ENCODE measurements at regions not wholly inside any gene's neighbourhood (a gene's known extent, or its start where the extent isn't known, plus 50 kb on each side); places are given as distances from the start of the nearest gene placed in this dataset.

GRCh38 chr11:131185915-131186314, 184.5 kb upstream of the NTM start:
- no peak for DNase-seq (ENCODE audit: extremely low read depth, low read depth)

GRCh38 chr11:131186629-131187101, 183.8 kb upstream of the NTM start:
- DNase-seq (ENCODE audit: extremely low read depth, low read depth), result no peak

GRCh38 chr11:131190446-131190845, 180.0 kb upstream of the NTM start:
- no peak for DNase-seq (ENCODE audit: extremely low read depth, low read depth)

- DNase-seq (ENCODE audit: extremely low read depth, low read depth), result no peak
These were observed 178.8 kb upstream of the NTM start for GRCh38 chr11:131191606-131192005.

- DNase-seq (ENCODE audit: extremely low read depth, low read depth), result no peak
These were observed 177.8 kb upstream of the NTM start for GRCh38 chr11:131192628-131193027.

GRCh38 chr11:131193031-131193501, 177.3 kb upstream of the NTM start:
- DNase-seq (ENCODE audit: extremely low read depth, low read depth), result no peak

DNA sequence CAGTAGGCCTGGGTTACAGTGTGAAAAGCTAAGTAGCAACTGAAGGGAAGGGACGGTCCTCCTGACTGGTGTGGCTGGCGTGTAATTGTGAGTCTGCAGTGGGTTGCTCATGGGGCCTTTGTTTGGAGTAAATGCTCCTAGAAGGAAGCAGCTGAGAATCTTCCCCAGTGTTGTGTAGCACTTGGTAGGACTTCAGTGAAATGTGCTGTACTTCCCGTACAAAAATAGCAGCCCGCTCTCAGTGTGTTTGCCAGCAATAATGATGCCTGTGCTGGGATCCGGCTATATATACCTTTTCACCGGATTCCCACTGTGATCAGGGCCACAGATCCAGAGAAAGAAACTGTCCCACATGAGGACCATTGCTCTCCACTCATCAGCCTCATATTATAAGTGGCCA, 175.7 kb upstream of the NTM start:
- no peak for DNase-seq (ENCODE audit: extremely low read depth, low read depth)

- DNase-seq (ENCODE audit: extremely low read depth, low read depth), result no peak
These were observed 174.5 kb upstream of the NTM start for GRCh38 chr11:131195661-131196517.

DNA sequence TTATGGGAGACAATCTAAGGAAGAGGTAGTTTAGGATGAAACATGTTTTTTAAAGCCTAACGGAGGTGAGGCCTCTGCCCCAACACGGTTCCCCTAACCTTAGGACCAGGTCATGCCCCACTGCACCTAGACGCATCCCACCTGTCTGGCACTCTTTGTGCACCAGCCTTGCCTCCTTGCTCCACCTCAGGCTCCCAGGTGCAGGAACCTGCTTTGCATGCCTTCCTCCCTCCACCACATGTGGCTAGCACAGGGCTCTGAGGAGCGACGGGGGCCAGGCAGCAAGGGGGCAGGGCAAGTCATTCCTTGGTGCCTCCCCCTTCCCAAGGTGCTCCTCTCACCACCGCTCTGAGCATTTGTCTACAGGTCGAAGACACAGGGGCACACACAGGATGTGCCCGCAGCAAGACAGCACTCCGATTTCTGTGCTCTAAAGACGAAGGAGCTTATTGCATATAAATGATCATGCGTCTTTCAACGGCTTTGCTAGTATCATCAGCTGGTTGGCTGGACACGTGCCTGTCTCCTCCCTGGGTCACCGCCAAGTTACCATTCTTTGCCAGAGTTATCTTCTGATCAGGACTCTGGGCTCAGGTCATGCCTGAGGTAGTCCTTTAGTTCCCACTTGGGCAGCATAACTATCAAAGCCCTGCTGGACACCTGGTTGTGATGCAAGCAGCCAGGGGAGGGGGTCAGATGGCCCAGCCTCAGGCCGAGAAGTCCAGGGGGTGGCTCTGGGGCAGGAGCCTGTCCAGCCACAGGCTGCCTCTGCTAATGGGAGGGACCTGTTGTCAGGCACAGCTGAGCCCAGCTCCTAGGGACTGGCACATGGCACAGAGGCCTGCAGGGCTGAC, 172.0 kb upstream of the NTM start:
- no peak for DNase-seq (ENCODE audit: extremely low read depth, low read depth)

GRCh38 chr11:131199015-131199280, 171.5 kb upstream of the NTM start:
- no peak for DNase-seq (ENCODE audit: extremely low read depth, low read depth)

- DNase-seq (ENCODE audit: extremely low read depth, low read depth), result no peak
These were observed 168.7 kb upstream of the NTM start for GRCh38 chr11:131201674-131202073.

DNA sequence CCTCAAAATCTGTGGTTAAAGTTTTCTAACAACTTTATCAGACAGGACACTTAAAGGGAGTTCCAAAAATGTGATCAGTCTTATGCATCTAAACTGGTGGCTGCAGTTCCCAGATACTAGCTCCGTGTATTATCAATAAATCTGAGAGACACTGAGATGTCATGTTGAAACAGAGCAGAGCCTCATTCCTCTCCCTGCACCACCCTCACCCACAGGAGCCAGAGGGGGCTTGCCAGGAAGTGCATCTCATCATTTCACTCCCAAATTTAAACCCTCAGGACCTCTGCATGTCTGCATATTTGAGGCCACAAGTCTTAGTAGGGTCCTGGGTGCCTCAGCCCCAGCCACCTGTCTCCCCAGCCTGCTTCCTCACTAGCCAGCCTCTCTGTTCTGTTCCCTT, 167.4 kb upstream of the NTM start:
- no peak for DNase-seq (ENCODE audit: extremely low read depth, low read depth)

DNA sequence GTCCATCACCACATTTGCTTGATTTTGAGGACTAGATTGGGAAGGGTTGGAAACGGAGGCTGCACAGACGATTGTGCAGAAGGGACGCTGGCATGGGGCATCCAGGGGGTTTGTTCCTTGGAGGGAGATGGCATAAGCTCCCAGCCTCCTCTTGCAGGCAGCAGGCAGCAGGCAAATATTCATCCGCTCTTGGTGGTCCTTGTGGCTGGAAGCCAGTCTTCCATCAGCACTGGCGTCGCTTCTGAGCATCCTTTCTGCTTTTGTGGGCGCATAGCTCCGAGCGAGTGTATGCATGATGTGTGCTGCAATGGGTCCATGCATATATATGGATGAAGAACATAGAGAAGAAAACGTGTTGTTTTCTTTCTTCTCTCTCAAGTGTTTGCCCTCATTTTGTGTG, 166.1 kb upstream of the NTM start:
- no peak for DNase-seq (ENCODE audit: extremely low read depth, low read depth)

DNA sequence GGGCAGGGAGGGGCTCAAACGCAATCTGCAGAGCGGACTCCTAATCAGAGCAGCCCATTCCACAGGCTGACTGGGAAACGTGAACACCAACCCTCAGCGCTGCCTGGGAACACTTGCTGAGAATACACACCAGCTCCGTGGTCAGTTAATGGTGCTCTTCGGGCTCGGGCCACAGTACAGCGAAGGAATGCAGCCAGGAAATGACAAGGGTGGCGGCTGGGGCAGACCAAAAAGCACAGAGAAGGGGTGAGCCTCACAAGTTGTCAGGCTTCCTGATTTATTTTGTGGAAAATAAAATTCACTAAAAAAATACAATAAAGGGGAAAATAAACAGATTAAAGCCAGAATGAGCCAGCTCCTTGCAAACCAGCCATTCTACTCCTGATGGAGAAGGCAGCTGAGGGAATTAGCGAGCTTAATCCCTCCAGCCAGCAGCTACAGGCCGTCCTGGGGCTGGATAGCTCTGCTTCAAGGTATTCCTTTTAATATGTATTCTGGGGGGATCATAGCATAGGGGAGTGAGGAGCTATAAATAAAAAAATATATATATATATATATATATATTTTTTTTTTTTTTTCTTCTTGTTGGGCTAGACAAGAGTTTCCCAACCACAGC, 165.5 kb upstream of the NTM start:
- no peak for DNase-seq (ENCODE audit: extremely low read depth, low read depth)

GRCh38 chr11:131206671-131207070, 163.7 kb upstream of the NTM start:
- no peak for DNase-seq (ENCODE audit: extremely low read depth, low read depth)

DNA sequence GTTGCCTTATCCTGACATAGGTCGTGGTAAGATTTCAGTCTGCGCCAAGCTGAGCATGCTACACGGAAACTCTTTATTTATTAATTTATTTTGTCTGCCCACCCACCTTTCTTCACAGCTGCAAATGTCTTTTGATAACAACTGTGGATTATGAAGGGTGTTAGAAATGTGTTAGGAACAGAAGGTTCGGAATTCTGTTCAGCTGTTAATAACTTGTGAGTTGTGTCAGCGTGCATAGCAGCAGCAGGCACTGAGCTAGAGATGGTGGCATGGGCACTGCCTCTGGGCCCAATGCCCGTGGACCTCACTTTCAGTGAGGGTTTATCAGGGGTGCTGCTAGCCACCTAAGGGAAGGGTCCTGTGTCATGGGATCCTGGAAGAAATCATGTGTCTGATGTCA, 162.5 kb upstream of the NTM start:
- DNase-seq (ENCODE audit: extremely low read depth, low read depth), result no peak

GRCh38 chr11:131217313-131218310, 152.8 kb upstream of the NTM start:
- peak; percentile 2 for DNase-seq (ENCODE audit: extremely low read depth, low read depth)

- DNase-seq (ENCODE audit: extremely low read depth, low read depth), result no peak
These were observed 151.9 kb upstream of the NTM start for GRCh38 chr11:131218542-131218941.

- no peak for DNase-seq (ENCODE audit: extremely low read depth, low read depth)
These were observed 150.8 kb upstream of the NTM start for GRCh38 chr11:131219646-131220045.

All from NCI-H460 (cell line).